HG02571 (cell line): ENCODE measurements at regions not wholly inside any gene's neighbourhood (a gene's known extent, or its start where the extent isn't known, plus 50 kb on each side); places are given as distances from the start of the nearest gene placed in this dataset.
"Not testable (repeated sequence)": the region's sequence is repeated elsewhere in the genome, so short reads cannot be mapped to it uniquely, and the experiment has no call there.

Experiments
- ATAC-seq: cut with Tn5 transposase; IDR thresholded peaks from one replicate; pipeline ENCODE4 v1.9.1; 2021; ENCODE audit warnings: mild to moderate bottlenecking, moderate library complexity; ENCODE audit not compliant: unreplicated experiment

DNA sequence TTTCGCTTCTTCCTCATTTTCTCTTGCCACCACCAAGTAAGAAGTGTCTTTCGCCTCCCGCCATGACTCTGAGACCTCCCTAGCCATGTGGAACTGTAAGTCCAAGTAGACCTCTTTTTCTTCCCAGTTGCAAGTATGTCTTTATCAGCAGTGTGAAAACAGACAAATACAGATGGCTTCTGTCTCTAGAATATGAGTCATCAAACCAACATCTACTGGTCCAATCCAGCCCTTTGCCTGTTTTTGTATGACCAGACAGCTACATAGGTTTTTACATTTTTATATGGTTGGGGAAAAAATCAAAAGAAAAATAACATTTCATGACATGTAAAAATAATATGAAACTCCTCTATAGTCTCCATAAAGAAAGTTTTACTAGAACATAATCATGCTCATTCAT, 118.7 kb upstream of the PTPRG start:
- ATAC-seq, result no peak

DNA sequence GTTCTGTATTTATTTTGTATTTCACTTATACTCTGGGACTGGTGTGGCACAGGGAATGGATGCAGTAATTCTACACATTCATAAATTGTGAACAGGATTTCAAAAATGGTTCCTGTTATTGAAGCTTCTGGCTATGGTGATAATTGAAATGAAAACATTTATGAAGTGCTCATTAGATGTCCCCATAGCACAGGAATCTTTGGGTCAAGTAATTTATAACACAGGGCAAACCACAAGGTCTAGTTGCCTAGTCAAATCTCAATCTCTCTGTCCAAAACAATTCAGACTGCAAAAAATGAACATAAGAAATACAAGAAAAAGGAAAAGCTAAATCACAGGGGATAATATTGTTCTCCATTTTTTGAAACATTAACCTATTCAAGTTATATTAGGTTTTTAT, 117.5 kb upstream of the PTPRG start:
- no peak for ATAC-seq

DNA sequence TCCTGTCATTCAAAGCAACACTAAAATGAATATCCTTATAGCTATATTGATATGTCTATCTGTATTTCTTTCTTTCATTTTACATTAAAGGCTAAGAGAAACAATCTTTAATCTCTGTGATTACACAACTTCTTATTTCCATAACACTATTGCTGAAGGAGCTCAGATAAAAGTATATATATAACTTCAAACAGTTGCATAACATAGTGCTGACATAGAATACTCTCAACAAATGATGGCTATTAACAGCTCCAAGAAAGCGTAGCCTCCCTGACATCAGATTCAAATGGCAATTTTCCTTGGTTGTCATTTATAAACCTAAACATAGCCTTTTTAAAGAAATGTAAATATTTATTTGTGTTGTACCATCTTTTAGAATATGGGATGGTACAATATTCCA, 116.6 kb upstream of the PTPRG start:
- ATAC-seq, result no peak

DNA sequence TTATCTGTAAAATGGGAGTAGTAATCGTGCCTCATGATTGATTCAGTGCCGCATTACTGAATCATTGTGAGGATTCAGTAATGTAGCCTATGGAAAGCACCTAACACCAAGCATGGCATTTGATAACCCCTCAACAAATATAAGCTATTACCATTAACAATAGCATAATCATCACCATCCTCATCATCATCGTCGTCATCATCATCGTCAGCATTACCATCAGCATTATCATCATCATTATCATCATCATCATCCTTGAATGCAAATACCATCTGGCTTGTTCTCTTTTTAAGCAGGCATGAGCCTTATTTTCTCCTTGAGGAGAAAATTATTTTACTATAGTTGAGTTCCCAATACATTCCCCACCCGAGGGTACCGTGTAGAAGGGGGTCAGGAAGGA, 115.4 kb upstream of the PTPRG start:
- no peak for ATAC-seq

DNA sequence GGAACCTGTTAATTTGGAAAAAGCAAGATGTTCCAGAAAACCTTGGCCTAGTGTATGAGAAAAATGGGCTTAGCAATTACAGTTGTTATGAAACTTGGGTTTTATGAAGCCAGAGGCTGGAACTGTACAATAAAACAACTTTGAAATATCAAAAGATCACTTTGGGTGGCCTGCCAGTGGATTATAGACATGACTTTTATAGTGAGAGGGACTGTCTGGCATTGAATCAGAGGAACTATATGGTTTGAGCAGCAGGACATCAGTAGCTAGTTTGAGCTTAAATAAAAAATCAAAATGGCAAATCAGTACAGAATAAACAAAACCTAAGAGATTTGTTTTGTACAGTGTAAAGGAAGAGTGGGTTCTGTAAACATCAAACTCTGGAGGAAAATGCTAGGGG, 115.0 kb upstream of the PTPRG start:
- ATAC-seq, result no peak

DNA sequence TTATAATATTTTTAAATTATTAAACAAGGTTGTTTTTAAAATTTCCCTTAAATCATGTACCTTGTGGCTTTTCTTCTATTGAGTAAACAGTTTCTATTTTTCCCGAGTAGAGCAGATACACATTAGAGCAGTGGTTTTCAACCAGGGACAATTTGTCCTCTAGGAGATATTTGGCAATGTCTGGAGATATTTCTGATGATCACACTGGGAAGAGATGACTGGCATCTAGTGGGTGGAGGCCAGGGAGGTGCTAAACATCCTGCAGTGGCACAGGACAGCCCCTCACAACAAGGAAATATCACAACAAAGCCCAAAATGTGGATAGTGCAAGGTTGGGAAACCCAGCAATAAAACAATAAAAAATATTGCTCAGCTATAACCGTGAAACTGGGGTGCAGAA, 113.0 kb upstream of the PTPRG start:
- ATAC-seq, result no peak

DNA sequence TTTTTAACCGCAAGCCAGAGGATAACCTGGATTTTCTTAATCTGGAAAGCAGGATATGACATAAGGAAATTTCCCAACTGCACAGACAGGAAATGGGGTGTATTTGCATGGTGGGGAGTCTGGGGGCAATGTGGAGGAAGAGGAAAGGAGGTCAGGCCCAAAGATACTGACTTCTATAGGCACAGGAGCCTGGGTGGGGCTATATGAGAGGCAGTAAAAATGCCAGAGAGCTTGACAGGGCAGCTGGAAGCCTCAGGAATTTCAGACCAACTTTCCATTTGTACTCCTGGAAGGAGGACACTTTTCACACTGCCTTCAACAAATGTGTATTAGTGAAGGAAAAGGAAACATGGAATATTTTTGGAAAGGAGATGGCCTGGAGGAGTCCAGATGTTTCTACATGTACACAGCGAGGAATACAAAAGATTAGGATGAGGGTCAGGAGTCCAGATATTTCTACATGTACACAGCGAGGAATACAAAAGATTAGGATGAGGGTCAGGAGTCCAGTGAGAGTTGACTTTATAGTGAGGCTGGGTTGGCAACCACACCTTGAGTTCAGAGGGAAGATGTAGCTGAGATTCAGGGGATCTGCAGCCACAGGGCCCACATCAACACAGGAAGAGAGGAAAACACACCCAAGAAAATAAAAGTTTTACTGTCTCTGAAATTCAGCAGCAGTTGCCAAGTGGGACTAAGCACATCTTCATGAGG, 111.9 kb upstream of the PTPRG start:
- no peak for ATAC-seq

DNA sequence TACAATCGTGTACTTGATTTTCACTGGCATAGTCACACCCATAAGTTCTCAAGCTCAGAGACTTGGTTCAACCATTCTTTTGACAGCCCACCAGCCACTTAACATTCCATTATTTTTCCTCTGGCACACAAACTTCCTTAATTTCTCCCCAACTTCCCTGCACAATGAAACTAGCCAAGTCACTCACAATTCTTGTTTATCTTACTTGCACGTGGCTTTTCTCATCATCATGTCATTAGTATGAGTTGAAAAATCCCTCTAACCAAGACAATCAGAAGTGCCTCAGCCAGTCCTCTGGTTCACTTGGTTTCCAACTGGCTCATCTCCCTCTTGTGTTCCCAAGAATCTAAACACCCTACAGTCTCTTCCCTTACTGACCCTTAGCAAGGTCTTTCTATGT, 110.5 kb upstream of the PTPRG start:
- ATAC-seq, result no peak

DNA sequence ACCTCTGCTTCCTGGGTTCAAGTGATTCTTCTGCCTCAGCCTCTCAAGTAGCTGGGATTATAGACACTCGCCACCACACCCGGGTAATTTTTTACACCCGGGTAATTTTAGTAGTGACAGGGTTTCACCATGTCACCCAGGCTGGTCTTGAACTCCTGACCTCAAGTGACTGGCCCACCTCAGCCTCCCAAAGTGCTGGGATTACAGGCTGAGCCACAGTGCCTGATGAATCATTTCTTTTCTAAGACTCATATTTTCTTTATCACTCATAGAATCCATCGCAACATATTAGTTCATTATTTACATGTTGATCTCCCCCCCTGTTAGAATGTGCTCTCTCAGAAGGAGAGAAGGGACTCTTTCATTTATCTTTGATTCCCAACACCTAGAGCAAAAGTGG, 109.5 kb upstream of the PTPRG start:
- no peak for ATAC-seq

DNA sequence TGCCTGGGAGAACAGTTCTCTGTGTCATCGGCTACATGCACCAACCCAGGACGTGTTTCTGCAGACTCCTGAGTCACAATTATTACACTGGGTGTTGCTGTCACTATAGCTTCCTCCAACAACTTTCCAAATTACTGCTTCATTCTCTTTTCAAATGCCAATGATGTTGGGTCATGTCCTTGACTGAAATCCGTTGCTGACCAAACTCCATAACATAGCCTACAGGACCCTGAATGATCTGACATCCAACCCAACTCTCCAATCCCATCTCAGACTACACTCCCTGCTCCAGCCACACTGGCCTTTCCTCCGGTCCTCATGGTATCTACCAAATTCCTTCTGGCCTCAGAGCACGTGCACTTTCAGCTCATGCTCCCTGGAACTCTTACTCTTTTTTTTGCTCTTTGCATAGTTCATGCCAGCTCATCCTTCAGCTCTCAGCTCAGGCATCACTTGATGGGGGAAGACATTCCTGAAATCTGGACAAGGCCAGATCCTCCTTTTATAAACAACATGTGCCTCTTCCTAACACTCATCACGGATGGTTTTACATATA, 108.8 kb upstream of the PTPRG start:
- no peak for ATAC-seq

DNA sequence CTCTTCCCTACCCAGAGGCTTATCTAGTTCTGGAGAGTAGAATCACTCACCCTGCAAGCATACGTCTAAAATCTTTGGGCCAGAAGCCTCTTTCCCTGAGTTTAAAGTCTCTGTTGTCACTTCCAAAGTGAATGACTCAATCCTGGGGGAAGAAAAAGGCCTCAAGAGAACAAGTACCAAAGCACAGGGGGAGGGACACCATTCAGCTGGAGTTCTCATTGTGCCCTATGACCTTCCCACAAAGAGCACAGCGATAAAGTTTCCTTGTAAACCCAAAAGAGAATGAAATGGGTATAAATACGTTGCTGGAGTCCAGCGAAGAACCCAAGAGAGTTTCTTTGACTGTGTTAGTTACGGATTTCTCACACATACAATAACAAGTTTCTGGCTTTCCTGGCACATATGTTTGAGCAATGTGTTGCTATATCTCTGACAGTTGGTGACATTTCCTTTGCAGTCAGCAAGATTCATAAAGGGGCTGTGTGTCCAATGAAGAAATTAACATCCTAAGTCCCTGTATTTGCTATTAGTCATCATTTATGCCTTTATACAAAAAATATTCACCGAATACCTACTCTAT, 107.3 kb upstream of the PTPRG start:
- ATAC-seq, result no peak

DNA sequence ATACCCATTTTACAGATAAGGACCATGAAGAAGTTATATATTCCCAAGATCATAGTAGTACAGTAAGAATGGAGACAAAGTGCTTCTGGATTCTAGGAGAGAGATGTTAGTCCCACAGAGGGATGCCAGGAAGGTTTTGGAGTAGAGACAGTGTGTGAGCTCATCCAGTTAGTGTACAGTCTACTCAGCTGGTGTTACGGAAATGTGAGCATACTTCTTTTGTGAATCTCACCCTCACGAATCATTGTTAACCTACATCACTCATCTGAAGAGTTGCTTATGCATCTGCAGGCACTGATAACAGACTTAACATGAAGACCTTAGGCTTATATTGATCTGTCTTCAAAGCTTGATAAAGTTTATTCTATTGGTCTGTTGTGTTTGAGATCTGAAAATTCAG, 106.6 kb upstream of the PTPRG start:
- ATAC-seq, result no peak

DNA sequence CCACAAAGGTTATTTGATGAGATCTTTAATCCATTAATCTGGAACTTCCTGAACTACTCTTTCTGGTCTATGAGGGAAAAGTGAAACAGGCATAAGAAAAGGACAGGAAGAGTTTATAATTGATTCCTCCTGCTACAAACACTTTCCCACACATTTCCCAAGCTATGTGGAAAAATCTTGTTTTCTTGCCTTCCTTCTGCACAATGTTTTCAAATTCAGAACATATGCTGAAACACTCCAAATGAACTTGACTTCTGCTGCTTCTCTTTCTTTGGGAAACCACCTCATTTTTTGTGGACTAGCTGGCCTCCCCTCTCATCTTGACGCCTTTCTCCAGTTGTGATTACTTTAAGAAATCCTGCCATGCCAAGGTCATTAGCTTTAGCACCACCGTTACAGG, 100.7 kb upstream of the PTPRG start:
- ATAC-seq, result no peak

DNA sequence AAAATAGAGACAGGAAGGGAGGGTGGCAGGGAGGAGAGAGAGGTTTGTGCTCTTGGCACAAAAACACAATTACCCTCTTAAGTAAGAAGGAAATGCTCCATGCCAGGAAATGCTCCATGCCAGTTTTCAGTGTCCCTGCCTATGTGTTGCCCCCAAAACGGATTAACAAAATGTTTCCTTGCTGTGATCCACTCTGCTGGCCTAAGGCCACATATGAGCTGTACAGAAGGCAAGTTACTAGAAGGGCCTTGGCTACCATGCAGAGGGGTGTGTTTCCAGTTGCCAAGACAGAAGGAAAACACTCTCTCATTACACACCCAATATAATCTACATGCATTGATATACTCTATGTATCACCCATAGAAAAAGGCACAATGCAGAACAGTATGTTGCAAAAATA, 98.2 kb upstream of the PTPRG start:
- ATAC-seq, result no peak

DNA sequence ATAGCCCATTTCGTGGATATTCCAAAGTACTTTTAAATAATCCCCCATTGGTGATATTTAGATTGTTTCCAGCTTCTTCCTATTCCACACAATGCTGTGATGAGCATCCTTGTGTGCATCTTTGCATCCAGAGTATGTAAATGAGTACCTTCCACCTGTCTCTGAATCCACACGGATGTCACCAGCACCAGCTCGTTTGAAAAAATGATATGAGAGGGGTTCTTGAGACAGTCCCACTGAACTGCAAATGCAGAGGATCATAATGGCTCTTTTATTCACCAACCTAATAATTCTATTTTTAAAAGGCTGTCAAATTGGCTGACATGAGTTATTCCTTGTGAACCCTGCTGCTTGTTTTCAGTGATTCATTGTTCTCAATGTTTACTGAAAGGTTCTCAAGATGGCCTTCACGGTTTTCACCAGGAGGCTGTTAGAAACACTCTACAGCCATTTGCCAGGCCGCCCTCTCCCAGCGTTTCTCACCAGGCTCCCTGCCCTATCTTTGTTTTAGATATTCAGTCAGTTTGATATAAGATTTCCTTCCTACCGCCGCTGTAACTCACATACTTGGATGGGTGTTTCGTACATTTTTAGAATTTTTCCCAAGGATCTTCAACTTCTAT, 96.7 kb upstream of the PTPRG start:
- no peak for ATAC-seq

DNA sequence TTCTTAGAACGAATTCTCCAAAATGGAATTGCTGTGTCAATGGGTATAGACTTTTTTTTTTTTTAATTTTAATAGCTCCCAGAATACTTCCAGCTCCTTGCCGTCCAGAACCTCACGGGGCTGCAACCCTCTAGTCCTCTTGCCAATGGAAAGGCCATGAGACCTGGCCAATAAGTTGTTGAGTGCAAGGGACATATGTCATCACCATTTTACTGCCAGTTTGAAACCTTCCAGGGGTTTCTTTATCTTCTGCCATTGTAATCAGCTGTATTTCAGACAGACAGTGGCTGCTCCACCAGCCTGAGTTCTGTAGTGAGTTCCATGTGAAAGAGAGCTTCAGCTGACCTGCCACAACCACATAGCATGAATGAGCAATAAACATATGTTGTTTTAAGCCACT, 95.0 kb upstream of the PTPRG start:
- ATAC-seq, result no peak

DNA sequence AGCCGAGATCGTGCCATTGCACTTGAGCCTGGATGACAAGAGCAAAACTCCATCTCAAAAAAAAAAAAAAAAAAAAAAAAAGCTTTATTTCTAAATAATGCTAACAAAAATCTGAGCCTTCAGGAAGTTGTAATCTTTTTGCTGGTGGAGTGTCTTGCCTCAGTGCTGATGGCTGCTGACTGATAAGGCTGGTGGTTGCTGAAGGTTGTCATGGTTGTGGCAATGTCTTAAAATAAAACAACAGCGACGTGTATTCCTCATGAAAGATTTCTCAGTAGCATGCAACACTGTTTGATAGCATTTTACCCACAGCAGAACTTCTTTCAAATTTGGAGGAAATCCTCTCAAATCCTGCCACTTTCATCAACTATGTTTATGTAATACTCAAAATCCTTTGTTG, 77.4 kb upstream of the PTPRG start:
- ATAC-seq, result no peak

DNA sequence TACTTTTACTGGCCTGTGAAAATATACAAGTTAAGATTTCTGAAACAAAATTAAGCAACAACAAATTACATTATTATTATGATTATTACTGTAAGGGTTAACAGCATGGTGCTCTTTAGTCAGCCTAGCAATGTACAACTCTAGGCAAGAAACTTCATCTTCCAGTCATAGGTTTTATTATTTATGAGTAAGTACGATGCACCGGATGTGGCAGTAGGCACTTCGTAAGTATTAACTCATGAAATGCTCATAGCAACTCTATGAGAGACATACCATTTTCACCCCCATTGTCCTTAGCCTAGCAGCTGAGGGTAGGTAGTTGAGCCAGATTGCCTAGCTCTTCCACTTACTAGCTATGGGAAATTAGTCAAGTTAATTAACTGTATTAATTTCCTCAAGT, 68.0 kb upstream of the PTPRG start:
- ATAC-seq, result no peak

DNA sequence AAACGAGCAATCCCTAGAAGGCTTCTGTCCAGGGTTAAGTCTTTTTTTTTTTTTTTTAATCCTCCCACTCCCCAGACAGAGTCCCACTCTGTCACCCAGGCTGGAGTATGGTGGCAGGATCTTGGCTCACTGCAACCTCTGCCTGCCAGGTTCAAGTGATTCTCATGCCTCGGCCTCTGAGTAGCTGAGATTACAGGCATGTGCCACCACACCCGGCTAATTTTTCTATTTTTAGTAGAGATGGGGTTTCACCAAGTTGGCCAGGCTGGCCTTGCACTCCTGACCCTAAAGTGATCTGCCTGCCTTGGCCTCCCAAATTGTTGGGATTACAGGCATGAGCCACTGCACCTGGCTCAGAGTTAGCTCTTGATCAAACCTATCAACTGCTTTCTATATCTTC, 67.1 kb upstream of the PTPRG start:
- ATAC-seq, result not testable (repeated sequence)

DNA sequence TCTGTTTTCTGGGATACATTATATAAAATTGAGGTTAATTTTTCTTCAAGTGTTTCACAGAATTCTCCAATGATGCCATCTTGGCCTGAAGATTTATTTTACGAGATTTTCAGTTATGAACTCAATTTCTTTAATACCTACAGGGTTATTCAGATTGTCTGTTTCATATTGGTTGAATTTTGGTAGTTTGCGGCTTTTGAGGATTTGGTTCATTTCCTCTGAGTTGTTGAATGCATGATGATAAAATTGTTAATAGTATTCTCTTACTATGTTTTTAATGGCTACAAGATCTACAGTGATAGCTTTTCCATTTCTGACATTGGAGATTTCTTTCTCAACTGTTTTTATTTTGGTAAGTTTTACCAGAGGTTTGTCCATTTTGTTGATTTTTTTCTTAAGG, 63.9 kb upstream of the PTPRG start:
- ATAC-seq, result no peak

DNA sequence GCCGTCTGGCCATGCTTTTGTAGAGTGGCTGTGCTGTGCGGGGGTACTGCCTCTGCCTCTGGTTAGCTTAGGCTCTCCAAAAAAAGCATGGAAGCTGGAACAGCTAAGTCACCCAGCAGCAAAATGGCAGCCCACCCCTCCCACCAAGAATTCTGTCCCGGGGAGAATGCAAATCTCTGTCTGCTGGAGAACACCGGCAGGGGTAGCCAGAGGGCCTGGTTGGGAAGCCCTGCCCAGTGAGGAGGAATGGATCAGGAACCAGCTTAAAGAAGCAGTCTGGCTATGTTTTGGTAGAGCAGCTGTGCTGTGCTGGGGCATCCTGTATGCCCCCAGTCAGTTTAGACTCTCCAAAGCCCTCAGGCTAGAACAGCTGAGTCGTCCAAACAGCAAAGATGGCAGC, 56.2 kb upstream of the PTPRG start:
- ATAC-seq, result no peak

DNA sequence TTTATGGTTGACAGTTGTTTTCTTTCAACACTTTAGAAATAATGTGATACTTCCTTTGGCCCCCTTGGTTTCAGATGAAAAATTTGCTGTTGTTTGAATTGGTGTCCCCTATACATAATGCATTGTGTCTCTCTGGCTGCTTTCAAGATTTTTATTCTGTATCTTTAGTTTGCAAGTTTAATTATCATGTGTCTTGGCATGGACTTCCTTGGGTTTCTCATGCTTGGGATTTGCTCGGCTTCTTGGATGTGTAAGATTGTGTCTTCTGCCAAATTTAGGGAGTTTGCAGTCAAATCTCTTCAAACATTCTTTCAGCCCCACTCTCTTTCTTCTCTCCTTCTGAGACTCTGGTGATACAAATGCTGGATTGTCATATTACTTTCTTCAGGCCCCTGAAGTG, 53.4 kb upstream of the PTPRG start:
- no peak for ATAC-seq
